Neuronal stem cell (in vitro differentiated cells): ENCODE measurements at regions not wholly inside any gene's neighbourhood (a gene's known extent, or its start where the extent isn't known, plus 50 kb on each side); places are given as distances from the start of the nearest gene placed in this dataset.
A peak's percentile ranks its signal among the peaks of the same experiment; 100 is the strongest.

Experiments
- DNase-seq: peaks from one replicate; pipeline ENCODE4 v3.0.0-alpha.2; 2013; ENCODE audit warnings: low spot score
- H2AFZ ChIP-seq: one replicate; pipeline ENCODE4 v1.6.1; 2013; ENCODE audit warnings: mild to moderate bottlenecking, low read length, inconsistent platforms
- H2AK5ac ChIP-seq: 2 replicates; pipeline ENCODE4 v1.6.1; 2013; ENCODE audit warnings: low read depth, mild to moderate bottlenecking, inconsistent platforms, low read length, moderate library complexity, mixed read lengths
- H2BK120ac ChIP-seq: 2 replicates; pipeline ENCODE4 v1.6.1; 2013; ENCODE audit warnings: low read depth, mild to moderate bottlenecking, inconsistent platforms, low read length, moderate library complexity, mixed read lengths
- H2BK12ac ChIP-seq: one replicate; pipeline ENCODE4 v1.6.1; 2013; ENCODE audit warnings: low read length, inconsistent platforms
- H2BK15ac ChIP-seq: 2 replicates; pipeline ENCODE4 v1.6.1; 2013; ENCODE audit warnings: mild to moderate bottlenecking, low read length, inconsistent platforms, mixed read lengths
- H2BK5ac ChIP-seq: one replicate; pipeline ENCODE4 v1.6.1; 2013; ENCODE audit warnings: inconsistent platforms, mild to moderate bottlenecking, low read length, moderate library complexity
- H3K14ac ChIP-seq: one replicate; pipeline ENCODE4 v1.6.1; 2013; ENCODE audit warnings: low read length, inconsistent platforms
- H3K18ac ChIP-seq: 2 replicates; pipeline ENCODE4 v1.6.1; 2013; ENCODE audit warnings: low read length, inconsistent platforms
- H3K23ac ChIP-seq: 2 replicates; pipeline ENCODE4 v1.6.1; 2013; ENCODE audit warnings: low read depth, mild to moderate bottlenecking, mixed read lengths, low read length, inconsistent platforms; ENCODE audit not compliant: poor library complexity
- H3K27ac ChIP-seq: replicated peaks from 3 replicates; pipeline ENCODE4 v1.5.1; 2013; ENCODE audit warnings: low read length, inconsistent platforms
- H3K27me3 ChIP-seq, 3 experiments: 2 replicates each; pipeline ENCODE4 v1.6.1; 2013; ENCODE audit warnings: low read length in 3 of 3, mild to moderate bottlenecking in 2 of 3, inconsistent platforms in 1 of 3, low read depth in 1 of 3, mixed read lengths in 1 of 3, moderate library complexity in 1 of 3; ENCODE audit not compliant: control insufficient read depth in 3 of 3, insufficient read depth in 3 of 3
- H3K36me3 ChIP-seq, 2 donors: replicated peaks in 1 of 2; 2 replicates each; pipeline ENCODE4 v1.6.1; 2013; ENCODE audit warnings: low read length in 2 of 2; ENCODE audit not compliant: control insufficient read depth in 2 of 2, insufficient read depth in 2 of 2
- H3K4ac ChIP-seq: 2 replicates; pipeline ENCODE4 v1.6.1; 2013; ENCODE audit warnings: inconsistent platforms, mild to moderate bottlenecking, low read length, moderate library complexity
- H3K4me1 ChIP-seq, 2 donors: 1 replicate in 1 of 2; 2 replicates in 1 of 2; pipeline ENCODE4 v1.6.1; 2013; ENCODE audit warnings: low read length in 2 of 2, low read depth in 1 of 2; ENCODE audit not compliant: control insufficient read depth in 2 of 2, insufficient read depth in 1 of 2
- H3K4me2 ChIP-seq: one replicate; pipeline ENCODE4 v1.6.1; 2013; ENCODE audit warnings: mild to moderate bottlenecking, low read length, inconsistent platforms; ENCODE audit not compliant: insufficient read depth, poor library complexity, severe bottlenecking
- H3K4me3 ChIP-seq, 2 donors: 2 replicates each; pipeline ENCODE4 v1.5.1; 2013; ENCODE audit warnings: low read length in 2 of 2, mild to moderate bottlenecking in 2 of 2, inconsistent platforms in 1 of 2, moderate library complexity in 1 of 2
- H3K79me1 ChIP-seq: one replicate; pipeline ENCODE4 v1.6.1; 2013; ENCODE audit warnings: low read depth, mild to moderate bottlenecking, inconsistent platforms, low read length, moderate library complexity
- H3K9ac ChIP-seq: one replicate; pipeline ENCODE4 v1.6.1; 2013; ENCODE audit warnings: mild to moderate bottlenecking, low read depth, low read length, inconsistent platforms; ENCODE audit not compliant: poor library complexity
- H3K9me3 ChIP-seq, 2 donors: replicated peaks in 1 of 2; 2 replicates each; pipeline versions ENCODE3 to v1.6.1; 2013; ENCODE audit warnings: low read length in 2 of 2, mild to moderate bottlenecking in 2 of 2, inconsistent platforms in 1 of 2, low read depth in 1 of 2, mixed read lengths in 1 of 2, moderate library complexity in 1 of 2; ENCODE audit not compliant: control insufficient read depth in 2 of 2, insufficient read depth in 1 of 2
- H4K8ac ChIP-seq: one replicate; pipeline ENCODE4 v1.6.1; 2013; ENCODE audit warnings: low read depth, mild to moderate bottlenecking, inconsistent platforms, low read length, moderate library complexity
- H4K91ac ChIP-seq: one replicate; pipeline ENCODE4 v1.6.1; 2013; ENCODE audit warnings: low read length, low read depth, mild to moderate bottlenecking, inconsistent platforms; ENCODE audit not compliant: poor library complexity
- WGBS, 2 donors: extraction: QIAGEN DNeasy Blood & Tissue Kit; methylation state at CpG; one replicate each; pipeline ENCODE4 v1.1.7; 2013; ENCODE audit warnings: missing lambda C conversion rate in 2 of 2, mixed read lengths in 1 of 2; ENCODE audit not compliant: insufficient read length in 2 of 2, insufficient replicate concordance in 1 of 2; ENCODE audit errors: extremely low coverage in 2 of 2; 5-methylcytosine and 5-hydroxymethylcytosine counted together

DNA sequence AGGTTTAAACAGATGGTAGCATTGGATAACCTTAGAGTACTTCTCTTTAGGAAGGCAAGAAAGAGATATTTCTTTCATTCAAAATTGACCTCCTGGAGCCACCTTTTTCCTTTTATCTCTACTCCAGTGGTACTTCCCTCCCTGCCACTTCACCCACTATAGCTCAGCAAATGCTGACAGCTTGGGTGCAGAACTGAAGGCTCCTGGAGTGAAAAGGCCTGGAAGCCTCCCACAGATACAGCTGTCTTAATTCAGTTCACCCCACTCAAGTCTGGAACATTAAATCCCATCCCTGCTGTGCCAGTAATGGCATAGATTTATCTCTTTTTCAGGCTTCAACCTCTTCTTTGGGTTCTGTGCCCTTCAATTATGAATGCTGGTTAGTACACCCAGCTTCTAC is 140.3 kb downstream of the NEDD1 start:
- no peak overlapping the region for H2BK12ac ChIP-seq
- H2AK5ac ChIP-seq = no peak overlapping the region
- H3K27me3 ChIP-seq = no peaks in the 10 kb centered on the region
- H3K79me1 ChIP-seq = no peaks in the 10 kb centered on the region
- no peak overlapping the region for H2BK5ac ChIP-seq
- no peak overlapping the region for H3K14ac ChIP-seq
- H3K4ac ChIP-seq = no peak overlapping the region
- H2BK120ac ChIP-seq = no peak overlapping the region
- H3K27ac ChIP-seq = no peak overlapping the region
- H4K8ac ChIP-seq = no peak overlapping the region
- no peak overlapping the region for H3K4me3 ChIP-seq
- DNase-seq = no peak
- H3K9me3 ChIP-seq = peaks cover 0 to 2% of the 10 kb centered on the region in 2 donors
- H3K18ac ChIP-seq = no peak overlapping the region
- no peak overlapping the region for H2BK15ac ChIP-seq
- peaks cover 8 to 13% of the 10 kb centered on the region in 2 donors for H3K4me1 ChIP-seq
- H2AFZ ChIP-seq = no peak overlapping the region
- no peak overlapping the region for H4K91ac ChIP-seq
- no peak overlapping the region for H3K9ac ChIP-seq
- H3K4me2 ChIP-seq = no peak overlapping the region
- no peak overlapping the region for H3K23ac ChIP-seq
- no peaks in the 10 kb centered on the region for H3K36me3 ChIP-seq

DNA sequence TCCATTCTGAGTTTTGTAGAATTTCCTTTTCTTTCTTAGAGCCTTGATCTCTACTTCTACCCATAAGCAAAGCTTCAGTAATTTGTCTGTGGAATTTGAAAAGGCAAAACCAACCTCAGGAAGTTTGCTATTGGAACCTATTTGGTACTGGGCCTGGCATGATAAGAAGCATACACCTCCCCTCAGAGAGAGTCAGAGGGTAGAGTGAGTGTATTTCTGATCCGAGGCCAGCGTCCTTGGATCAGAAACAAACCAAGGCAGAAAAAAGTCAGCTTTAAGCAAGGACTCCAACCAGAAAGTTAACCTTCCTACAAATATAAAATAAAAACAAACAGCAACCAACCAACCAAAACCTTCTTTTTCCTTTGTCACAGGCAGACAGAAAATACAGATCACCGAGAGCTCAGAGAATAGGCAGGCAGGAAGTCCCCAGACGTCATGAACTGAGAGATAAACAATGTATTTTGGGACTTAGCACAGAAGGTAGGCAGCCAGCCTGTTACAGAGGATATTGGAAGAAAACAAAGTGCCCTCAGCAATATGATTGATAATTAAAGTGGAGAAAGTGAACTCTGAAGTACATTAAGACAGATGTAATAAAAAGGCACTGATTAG is 141.5 kb downstream of the NEDD1 start:
- H3K9me3 ChIP-seq = peaks cover 0 to 5% of the 10 kb centered on the region in 2 donors
- H2BK120ac ChIP-seq = no peak overlapping the region
- no peak overlapping the region for H3K27ac ChIP-seq
- H4K8ac ChIP-seq = no peak overlapping the region
- no peak overlapping the region for H2BK5ac ChIP-seq
- H3K4me1 ChIP-seq = peaks cover 8 to 13% of the 10 kb centered on the region in 2 donors
- no peak overlapping the region for H2BK15ac ChIP-seq
- no peak overlapping the region for H4K91ac ChIP-seq
- H3K9ac ChIP-seq = no peak overlapping the region
- H3K4ac ChIP-seq = no peak overlapping the region
- H3K27me3 ChIP-seq = no peaks in the 10 kb centered on the region
- no CpG with 5 or more reads among the region's 4 CpGs for WGBS, 2 donors
- no peak overlapping the region for H3K18ac ChIP-seq
- no peaks in the 10 kb centered on the region for H3K79me1 ChIP-seq
- no peak overlapping the region for H3K4me3 ChIP-seq
- H2BK12ac ChIP-seq = no peak overlapping the region
- H3K23ac ChIP-seq = no peak overlapping the region
- H3K36me3 ChIP-seq = no peaks in the 10 kb centered on the region
- no peak overlapping the region for H3K4me2 ChIP-seq
- no peak overlapping the region for H3K14ac ChIP-seq
- no peak for DNase-seq
- peak overlapping the region; percentile 78 for H2AFZ ChIP-seq
- H2AK5ac ChIP-seq = no peak overlapping the region

DNA sequence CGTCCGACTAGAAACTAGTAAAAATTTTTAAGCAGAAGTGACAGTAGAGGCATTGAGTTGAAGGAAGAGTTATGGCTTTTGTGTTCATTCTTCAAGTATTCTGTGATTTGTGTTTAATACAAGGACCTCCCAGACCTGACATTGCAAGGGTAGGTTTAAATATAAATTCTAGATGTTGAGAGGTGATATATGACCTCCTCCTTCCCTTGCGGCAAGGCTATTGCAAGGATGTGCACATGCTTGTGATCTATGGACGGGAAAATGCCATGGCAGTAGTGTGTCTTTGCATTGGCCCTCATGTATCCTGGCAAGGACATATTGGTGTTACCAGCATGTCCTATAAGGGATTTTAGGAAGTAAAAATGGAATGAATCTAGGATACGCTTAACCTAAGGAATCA is 143.5 kb downstream of the NEDD1 start:
- Histone ChIP-seq H3K4me1 (peaks cover 8 to 13% of the 10 kb centered on the region in 2 donors), H3K9me3 (peaks cover 0 to 5% of the 10 kb centered on the region in 2 donors), H2BK5ac (no peak overlapping the region), H3K27ac (no peak overlapping the region), H3K4ac (no peak overlapping the region), H4K91ac (no peak overlapping the region), H2BK12ac (no peak overlapping the region), H2BK15ac (no peak overlapping the region), H3K36me3 (no peaks in the 10 kb centered on the region), H3K18ac (no peak overlapping the region), H4K8ac (no peak overlapping the region), H3K23ac (no peak overlapping the region), H2AK5ac (no peak overlapping the region), H2BK120ac (no peak overlapping the region), H3K4me2 (no peak overlapping the region), H3K14ac (no peak overlapping the region), H2AFZ (no peak overlapping the region), H3K27me3 (no peaks in the 10 kb centered on the region), H3K79me1 (no peaks in the 10 kb centered on the region), H3K9ac (no peak overlapping the region), H3K4me3 (no peak overlapping the region)
- DNase-seq = no peak
- no CpG with 5 or more reads among the region's 5 CpGs for WGBS, 2 donors

DNA sequence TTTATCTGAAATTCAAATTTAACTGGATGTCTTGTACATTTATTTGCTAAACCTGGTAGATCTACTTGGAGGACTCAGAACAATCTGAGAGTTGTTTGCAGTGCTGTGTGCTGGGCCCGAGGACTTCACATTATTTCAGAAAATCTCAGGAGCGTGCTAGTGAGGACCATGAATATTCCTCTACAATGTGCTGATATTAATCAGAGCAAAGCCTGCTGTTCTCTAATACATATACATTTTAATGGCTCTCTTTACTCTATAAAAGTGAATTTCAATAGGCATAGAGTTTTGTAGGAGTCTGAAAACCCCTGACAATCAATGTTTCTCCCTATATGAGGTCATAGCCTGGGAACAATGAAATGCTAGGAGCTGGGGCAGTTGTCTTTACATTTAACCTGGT is 144.3 kb downstream of the NEDD1 start:
- H3K14ac ChIP-seq = no peak overlapping the region
- no peak for DNase-seq
- H2BK12ac ChIP-seq = no peak overlapping the region
- H3K27me3 ChIP-seq = no peaks in the 10 kb centered on the region
- H4K8ac ChIP-seq = no peak overlapping the region
- H3K23ac ChIP-seq = no peak overlapping the region
- no peak overlapping the region for H2BK120ac ChIP-seq
- no CpG with 5 or more reads among the region's 2 CpGs for WGBS, 2 donors
- peak overlapping the region; percentile 62 for H2AFZ ChIP-seq
- no peak overlapping the region for H2BK15ac ChIP-seq
- no peak overlapping the region for H3K18ac ChIP-seq
- no peak overlapping the region for H2AK5ac ChIP-seq
- H3K9ac ChIP-seq = no peak overlapping the region
- H4K91ac ChIP-seq = no peak overlapping the region
- H3K79me1 ChIP-seq = no peaks in the 10 kb centered on the region
- H3K4me3 ChIP-seq = no peak overlapping the region
- H3K27ac ChIP-seq = no peak overlapping the region
- no peak overlapping the region for H3K4me2 ChIP-seq
- H3K9me3 ChIP-seq = peaks cover 0 to 8% of the 10 kb centered on the region in 2 donors
- peaks cover 8 to 13% of the 10 kb centered on the region in 2 donors for H3K4me1 ChIP-seq
- H3K36me3 ChIP-seq = no peaks in the 10 kb centered on the region
- no peak overlapping the region for H3K4ac ChIP-seq
- H2BK5ac ChIP-seq = no peak overlapping the region
